Stimulated activated CD4-positive, alpha-beta T cell treated with anti-CD3 and anti-CD28 coated beads, Interleukin-4, amount 100 ng/mL, for 4 hours (primary cell): ENCODE measurements at regions not wholly inside any gene's neighbourhood (a gene's known extent, or its start where the extent isn't known, plus 50 kb on each side); places are given as distances from the start of the nearest gene placed in this dataset.
"Not testable (repeated sequence)": the region's sequence is repeated elsewhere in the genome, so short reads cannot be mapped to it uniquely, and the experiment has no call there.

Experiments used
- DNase-seq, 2 experiments: peaks; one replicate each; pipeline ENCODE4 v3.0.0-alpha.2; 2020

- no peak for DNase-seq
Observed at GRCh38 chr3:13766128-13766527, 113.7 kb downstream of the WNT7A start.

GRCh38 chr3:13764161-13764560 lies 115.7 kb downstream of the WNT7A start:
- no peak for DNase-seq

GRCh38 chr3:13762906-13763305 lies 117.0 kb downstream of the WNT7A start:
- no peak for DNase-seq

- DNase-seq, result no peak
Observed at GRCh38 chr3:13750731-13751130, 129.1 kb downstream of the WNT7A start.

GRCh38 chr3:13750215-13750614 lies 129.7 kb downstream of the WNT7A start:
- DNase-seq, result no peak

GRCh38 chr3:13749063-13749764 lies 130.7 kb downstream of the WNT7A start:
- DNase-seq, result no peak

GRCh38 chr3:13748276-13748879 lies 131.5 kb downstream of the WNT7A start:
- no peak for DNase-seq

GRCh38 chr3:13747627-13748026 lies 132.2 kb downstream of the WNT7A start:
- DNase-seq, result no peak

- DNase-seq, result no peak
Observed at GRCh38 chr3:13746385-13746784, 133.5 kb downstream of the WNT7A start.

- DNase-seq, result no peak
Observed at GRCh38 chr3:13745636-13746035, 134.2 kb downstream of the WNT7A start.

- no peak for DNase-seq
Observed at GRCh38 chr3:13740795-13741194, 139.1 kb downstream of the WNT7A start.

GRCh38 chr3:13733726-13734125 lies 146.1 kb downstream of the WNT7A start:
- DNase-seq, result not testable (repeated sequence)

GRCh38 chr3:13728487-13728886 lies 151.4 kb downstream of the WNT7A start:
- no peak for DNase-seq

- no peak for DNase-seq
Observed at GRCh38 chr3:13727890-13728289, 152.0 kb downstream of the WNT7A start.

- DNase-seq, result no peak
Observed at GRCh38 chr3:13723676-13724207, 156.1 kb downstream of the WNT7A start.

GRCh38 chr3:13722178-13722577 lies 157.7 kb downstream of the WNT7A start:
- no peak for DNase-seq

- no peak for DNase-seq
Observed at GRCh38 chr3:13718436-13718835, 161.4 kb downstream of the WNT7A start.

GRCh38 chr3:13718000-13718399 lies 161.9 kb downstream of the WNT7A start:
- no peak for DNase-seq

GRCh38 chr3:13717222-13717895 lies 162.5 kb downstream of the WNT7A start:
- no peak for DNase-seq

GRCh38 chr3:13716540-13717221 lies 163.2 kb downstream of the WNT7A start:
- DNase-seq, result no peak

GRCh38 chr3:13715961-13716360 lies 163.9 kb downstream of the WNT7A start:
- DNase-seq, result no peak

GRCh38 chr3:13715167-13715954 lies 164.5 kb downstream of the WNT7A start:
- DNase-seq, result no peak
